ENCODE measurements at regions not wholly inside any gene's neighbourhood (a gene's known extent, or its start where the extent isn't known, plus 50 kb on each side); places are given as distances from the start of the nearest gene placed in this dataset.

GRCh38 chr20:52578559-52578958, 387.0 kb upstream of the ZFP64 start (continued):
- TF ChIP-seq CTCF (IDR thresholded peaks at IDR 0.05; ENCODE audit: control extremely low read depth in 1 of 3, insufficient read depth in 1 of 3, low read depth in 1 of 3, low read length in 3 of 3), result no peak

Data from H1 (cell line).